ENCODE measurements at regions not wholly inside any gene's neighbourhood (a gene's known extent, or its start where the extent isn't known, plus 50 kb on each side); places are given as distances from the start of the nearest gene placed in this dataset.
"Not testable (repeated sequence)": the region's sequence is repeated elsewhere in the genome, so short reads cannot be mapped to it uniquely, and the experiment has no call there.

DNA sequence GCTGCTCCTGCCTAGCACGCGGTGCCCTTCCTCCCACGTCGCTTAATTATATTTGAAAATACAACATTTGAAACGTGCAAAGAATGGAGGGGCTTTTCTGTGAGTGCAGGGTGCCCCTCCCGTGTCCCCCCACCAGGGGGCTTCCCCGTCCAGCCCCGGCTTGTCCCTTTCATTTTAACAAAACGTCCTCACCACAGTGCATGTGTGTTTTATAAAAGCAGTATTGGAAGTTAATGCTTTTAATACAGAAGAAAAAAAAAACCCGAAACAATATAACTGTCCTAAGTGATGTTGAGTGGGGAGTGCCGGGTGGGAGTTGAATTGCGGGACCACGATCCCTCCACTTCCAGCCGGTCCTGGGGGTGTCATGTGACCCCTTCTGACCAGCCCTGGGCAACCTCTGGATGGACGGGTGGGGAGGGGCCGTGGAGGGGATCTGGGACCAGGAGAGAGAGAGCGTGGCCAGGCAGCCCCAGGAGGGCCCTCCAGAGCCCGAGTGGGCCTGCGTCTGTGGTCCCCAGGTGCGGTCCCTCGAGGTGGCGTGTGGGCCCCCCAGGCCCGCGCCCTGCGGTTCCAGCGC is 155.3 kb downstream of the TMEM121 start:
- not testable (repeated sequence) for H3K4me3 ChIP-seq (ENCODE audit: low read length); H3K4me1 ChIP-seq (ENCODE audit: insufficient read depth, low read length); H3K27me3 ChIP-seq (ENCODE audit: insufficient read depth, low read length); H3K9me3 ChIP-seq (ENCODE audit: low read depth, low read length)

DNA sequence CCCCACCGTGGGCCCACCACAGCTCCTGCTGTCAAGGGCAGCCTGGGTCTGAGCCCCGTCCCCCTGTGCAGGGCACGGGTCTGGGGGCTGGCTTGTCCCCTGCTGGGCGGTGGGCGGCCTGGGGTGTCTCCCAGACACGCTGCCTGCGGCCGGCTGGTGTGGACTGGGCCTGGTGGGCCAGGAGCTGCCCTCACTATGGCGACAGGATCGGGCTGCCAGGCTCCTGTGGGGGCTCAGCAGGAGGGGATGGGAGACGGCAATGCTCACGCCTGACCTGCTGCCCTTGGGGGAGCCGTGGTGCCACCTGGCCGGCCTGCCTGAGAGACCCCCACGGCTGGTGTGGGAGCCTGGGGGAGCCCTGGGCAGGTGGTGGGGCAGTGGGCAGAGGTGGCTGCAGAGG is 156.1 kb downstream of the TMEM121 start:
- H3K4me3 ChIP-seq (ENCODE audit: low read length); H3K4me1 ChIP-seq (ENCODE audit: insufficient read depth, low read length); H3K9me3 ChIP-seq (ENCODE audit: low read depth, low read length); H3K27me3 ChIP-seq (ENCODE audit: insufficient read depth, low read length): not testable (repeated sequence)

DNA sequence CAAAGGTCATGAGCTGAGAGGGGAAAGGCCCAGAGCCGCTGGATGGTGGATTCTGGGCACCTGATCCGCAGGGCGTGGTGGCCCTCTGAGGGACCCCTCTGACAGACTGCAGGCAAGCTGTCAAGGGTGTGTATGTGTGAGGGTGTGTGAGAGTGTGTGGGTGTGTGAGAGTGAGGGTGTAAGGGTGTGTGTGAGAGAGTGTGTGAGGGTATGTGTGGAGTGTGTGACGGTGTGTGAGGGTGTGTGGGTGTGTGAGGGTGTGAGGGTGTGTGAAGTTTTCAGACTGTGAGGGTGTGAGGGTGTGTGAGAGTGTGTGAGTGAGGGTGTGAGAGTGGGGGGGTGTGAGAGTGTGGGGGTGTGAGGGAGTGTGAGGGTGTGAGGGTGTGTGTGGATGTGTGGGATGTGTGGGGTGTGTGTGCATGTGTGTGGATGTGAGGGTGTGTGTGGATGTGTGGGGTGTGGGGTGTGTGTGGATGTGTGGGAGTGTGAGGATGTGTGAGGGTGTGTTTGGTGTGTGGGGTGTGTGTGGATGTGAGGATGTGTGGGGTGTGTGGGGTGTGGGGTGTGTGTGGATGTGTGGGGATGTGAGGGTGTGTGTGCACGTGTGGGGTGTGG is 156.7 kb downstream of the TMEM121 start:
- no peak overlapping the region for H3K4me3 ChIP-seq (ENCODE audit: low read length)
- H3K27me3 ChIP-seq (ENCODE audit: insufficient read depth, low read length), result no peaks in the 10 kb centered on the region
- no peaks in the 10 kb centered on the region for H3K4me1 ChIP-seq (ENCODE audit: insufficient read depth, low read length)
- H3K9me3 ChIP-seq (ENCODE audit: low read depth, low read length), result no peaks in the 10 kb centered on the region

DNA sequence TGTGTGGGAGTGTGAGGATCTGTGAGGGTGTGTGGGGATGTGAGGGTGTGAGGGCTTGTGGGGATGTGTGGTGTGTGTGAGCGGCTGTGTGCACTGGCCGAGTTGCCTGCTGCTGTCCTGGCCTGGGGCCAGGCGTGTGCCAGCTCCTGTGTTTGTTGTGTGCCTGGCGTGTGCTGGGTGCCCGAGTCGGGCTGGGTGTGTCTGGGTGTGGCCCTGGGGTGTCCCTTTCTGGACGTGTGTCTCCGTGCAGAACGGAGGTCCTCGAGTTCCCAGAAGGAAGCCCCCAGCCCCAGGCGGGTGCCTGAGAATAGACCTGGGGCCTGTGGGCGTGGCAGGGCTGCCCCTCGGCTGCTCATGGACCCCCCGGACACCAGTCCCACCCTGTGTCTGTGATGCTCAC is 157.7 kb downstream of the TMEM121 start:
- H3K9me3 ChIP-seq (ENCODE audit: low read depth, low read length); H3K4me3 ChIP-seq (ENCODE audit: low read length); H3K27me3 ChIP-seq (ENCODE audit: insufficient read depth, low read length); H3K4me1 ChIP-seq (ENCODE audit: insufficient read depth, low read length): not testable (repeated sequence)

DNA sequence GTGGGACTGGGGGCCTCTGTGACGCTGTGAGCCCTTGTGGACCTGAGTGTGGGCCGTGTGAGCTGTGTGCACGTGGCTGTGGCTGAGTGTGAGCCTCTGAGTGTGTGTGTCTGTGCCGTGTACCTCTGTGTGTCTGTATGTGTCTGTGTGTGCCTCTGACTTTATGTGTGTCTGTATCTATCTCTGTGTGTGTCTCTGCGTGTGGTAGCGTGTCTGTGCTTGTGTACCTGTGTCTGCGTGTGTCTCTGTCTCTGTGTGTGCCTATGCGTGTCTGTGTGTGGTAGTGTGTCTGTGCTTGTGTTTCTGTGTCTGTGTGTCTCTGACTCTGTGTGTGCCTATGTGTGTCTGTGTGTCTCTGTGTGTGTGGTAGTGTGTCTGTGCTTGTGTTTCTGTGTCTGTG is 158.2 kb downstream of the TMEM121 start:
- not testable (repeated sequence) for H3K4me1 ChIP-seq (ENCODE audit: insufficient read depth, low read length); H3K9me3 ChIP-seq (ENCODE audit: low read depth, low read length); H3K4me3 ChIP-seq (ENCODE audit: low read length); H3K27me3 ChIP-seq (ENCODE audit: insufficient read depth, low read length)

DNA sequence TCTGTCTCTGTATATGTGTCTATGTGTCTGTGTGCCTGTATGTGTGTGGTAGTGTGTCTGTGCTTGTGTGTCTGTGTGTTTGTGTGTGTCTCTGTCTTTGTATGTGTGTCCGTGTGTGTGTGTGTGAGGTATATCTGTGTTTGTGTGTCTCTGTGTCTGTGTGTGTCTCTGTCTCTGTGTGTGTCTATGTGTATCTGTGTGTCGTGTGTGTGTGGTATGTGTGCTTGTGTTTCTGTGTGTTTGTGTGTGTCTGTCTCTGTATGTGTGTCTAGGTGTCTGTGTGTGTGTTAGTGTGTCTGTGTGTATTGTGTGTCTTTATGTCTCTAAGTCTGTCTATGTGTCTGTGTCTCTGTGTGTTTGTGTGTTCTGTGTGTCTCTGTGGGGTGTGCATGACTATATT is 158.6 kb downstream of the TMEM121 start:
- Histone ChIP-seq H3K9me3 (ENCODE audit: low read depth, low read length) (no peaks in the 10 kb centered on the region), H3K4me1 (ENCODE audit: insufficient read depth, low read length) (no peaks in the 10 kb centered on the region), H3K27me3 (ENCODE audit: insufficient read depth, low read length) (no peaks in the 10 kb centered on the region), H3K4me3 (ENCODE audit: low read length) (no peak overlapping the region)

DNA sequence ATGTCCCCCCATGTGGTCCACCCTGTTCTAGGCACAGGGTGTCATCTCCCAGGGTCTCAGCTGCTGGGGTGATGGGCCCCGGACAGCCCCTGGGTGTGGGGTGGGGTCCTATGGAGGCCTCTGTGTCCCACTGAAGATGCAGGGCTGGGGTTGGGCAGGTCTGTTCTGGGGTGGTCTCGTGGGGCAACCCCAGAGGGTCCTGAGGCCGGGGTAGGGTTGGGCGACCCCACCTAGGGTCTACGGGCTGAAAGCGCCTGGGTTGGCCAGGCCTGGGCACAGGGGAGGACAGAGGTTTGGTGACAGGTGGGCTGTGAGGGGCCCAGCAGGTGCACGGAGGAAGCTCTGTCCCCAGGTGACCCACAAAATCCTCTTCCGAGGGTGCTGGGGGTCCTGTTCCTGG is 159.2 kb downstream of the TMEM121 start:
- not testable (repeated sequence) for H3K27me3 ChIP-seq (ENCODE audit: insufficient read depth, low read length); H3K4me3 ChIP-seq (ENCODE audit: low read length); H3K9me3 ChIP-seq (ENCODE audit: low read depth, low read length); H3K4me1 ChIP-seq (ENCODE audit: insufficient read depth, low read length)

DNA sequence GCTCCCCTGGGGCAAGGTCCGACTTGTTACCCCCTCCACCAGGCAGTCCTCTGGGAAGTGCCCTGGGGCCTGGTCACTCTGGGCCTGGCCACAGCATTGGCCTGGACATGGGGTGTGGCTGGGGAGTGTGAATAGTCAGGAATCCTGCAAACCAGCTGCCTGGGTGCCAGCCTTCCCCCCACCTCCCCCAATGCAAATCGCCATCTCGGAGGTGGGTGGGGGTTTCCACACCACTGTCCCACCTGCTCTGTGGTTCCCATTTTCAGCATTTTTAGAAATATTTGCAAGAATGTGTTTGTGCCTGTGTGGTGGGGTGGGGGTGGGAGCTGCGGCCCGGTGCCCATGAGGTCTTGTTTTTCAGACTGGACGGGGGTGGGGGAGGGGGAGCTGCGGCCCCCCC is 159.7 kb downstream of the TMEM121 start:
- H3K27me3 ChIP-seq (ENCODE audit: insufficient read depth, low read length); H3K4me1 ChIP-seq (ENCODE audit: insufficient read depth, low read length); H3K4me3 ChIP-seq (ENCODE audit: low read length); H3K9me3 ChIP-seq (ENCODE audit: low read depth, low read length): not testable (repeated sequence)

DNA sequence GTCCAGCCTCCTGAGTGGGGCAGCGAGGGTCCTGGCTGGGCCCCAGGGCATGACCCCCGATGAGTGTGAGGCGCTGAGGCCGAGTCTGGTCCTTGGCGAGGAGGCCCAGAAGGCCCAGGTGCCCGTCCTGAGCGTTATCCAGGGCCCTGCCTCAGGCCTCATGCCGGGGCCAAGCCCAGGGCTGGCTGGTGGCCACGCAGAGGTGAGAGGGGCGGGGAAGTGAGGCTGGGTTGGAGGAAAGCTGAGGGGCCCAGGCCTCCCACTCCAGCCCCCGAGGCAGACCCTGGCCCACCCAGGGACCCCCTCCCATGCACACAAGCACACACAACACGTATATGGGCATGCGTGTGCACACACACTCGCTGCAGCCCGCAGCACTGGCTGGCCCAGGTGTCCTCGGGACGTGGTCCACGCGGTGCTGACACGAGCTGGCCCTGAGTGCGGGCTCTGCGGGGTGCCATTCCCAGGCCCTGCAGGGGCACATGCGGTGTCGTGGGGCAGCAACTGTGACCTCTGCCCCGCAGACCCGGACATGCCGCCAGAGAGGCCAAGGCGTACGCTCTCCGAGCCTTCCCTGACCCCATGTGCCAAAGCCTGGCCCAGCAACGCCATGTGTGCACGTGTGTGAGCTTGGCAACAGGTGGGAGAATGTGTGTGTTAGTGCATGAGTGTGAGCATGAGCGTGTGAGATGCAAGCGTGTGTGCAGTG is 160.2 kb downstream of the TMEM121 start:
- H3K4me3 ChIP-seq (ENCODE audit: low read length); H3K4me1 ChIP-seq (ENCODE audit: insufficient read depth, low read length); H3K27me3 ChIP-seq (ENCODE audit: insufficient read depth, low read length); H3K9me3 ChIP-seq (ENCODE audit: low read depth, low read length): not testable (repeated sequence)

DNA sequence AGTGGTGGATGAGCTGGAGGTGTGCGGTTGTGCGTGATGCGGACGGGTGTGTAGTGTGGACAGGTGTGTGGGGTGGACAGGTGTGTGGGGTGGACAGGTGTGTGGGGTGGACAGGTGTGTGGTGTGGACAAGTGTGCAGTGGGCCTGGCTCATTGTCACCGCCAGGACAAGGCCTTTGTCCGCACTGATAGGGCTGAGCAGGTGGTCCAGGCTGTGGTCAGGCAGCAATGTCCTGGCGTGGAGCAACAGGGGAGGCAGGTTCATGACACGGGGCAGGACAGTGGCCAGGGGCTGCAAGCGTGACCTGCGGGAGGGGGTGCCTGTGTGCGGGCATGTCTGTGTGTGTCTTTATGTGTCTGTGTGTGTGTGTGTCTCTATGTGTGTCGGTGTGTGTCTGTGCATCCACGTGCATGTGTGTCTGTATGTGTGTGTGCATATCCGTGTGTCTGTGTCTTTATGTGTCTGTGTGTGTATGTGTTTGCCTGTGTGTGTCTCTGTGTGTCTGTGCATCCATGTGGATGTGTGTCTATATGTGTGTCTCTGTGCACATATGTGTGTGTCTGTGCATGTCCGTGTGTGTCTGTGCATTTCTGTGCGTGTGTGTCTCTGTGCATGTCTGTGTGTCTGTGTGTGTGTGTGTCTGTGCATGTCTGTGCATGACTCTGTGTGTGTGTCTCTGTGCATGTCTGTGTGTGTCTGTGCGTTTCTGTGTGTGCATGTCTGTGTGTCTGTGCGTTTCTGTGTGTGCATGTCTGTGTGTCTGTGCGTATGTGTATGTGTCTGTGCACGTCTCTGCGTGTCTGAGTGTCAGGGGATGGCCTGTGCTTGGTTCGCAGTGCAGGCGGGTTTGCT is 161.0 kb downstream of the TMEM121 start:
- H3K27me3 ChIP-seq (ENCODE audit: insufficient read depth, low read length); H3K9me3 ChIP-seq (ENCODE audit: low read depth, low read length); H3K4me3 ChIP-seq (ENCODE audit: low read length); H3K4me1 ChIP-seq (ENCODE audit: insufficient read depth, low read length): not testable (repeated sequence)

DNA sequence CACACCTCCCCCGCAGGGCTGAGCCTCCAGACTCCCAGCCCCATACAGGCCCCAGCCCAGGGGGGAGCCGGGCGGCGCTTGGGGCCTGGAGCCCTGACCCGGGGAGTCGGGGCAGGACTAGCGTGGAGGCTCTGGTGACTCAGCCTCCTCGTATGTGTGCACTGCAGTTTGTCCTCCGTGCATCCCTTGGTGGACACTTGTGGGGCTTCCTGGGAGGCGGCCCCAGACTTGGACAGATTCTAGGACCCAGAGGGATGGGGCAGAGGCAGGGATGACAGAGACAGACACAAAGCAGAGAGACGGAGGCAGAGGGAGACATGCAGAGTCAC is 161.6 kb downstream of the TMEM121 start:
- not testable (repeated sequence) for H3K27me3 ChIP-seq (ENCODE audit: insufficient read depth, low read length); H3K4me1 ChIP-seq (ENCODE audit: insufficient read depth, low read length); H3K4me3 ChIP-seq (ENCODE audit: low read length); H3K9me3 ChIP-seq (ENCODE audit: low read depth, low read length)

DNA sequence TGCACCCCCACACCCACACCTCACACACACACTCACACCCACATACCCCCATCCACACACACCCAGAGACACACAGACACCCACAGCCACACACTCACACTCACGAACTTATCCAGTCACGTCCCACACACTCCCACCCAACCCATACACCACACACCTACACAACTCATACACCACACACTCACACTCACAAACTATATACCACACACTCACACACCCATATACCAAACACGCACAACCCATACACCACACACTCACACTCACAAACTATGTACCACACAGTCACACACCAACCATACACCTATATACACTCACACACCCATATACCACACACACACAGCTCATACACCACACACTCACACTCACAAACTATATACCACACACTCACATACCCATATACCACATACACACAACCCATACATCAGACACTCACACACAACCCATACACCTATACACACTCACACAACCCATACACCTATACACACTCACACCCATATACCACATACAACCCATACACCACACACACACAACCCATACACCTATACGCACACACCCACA is 162.4 kb downstream of the TMEM121 start:
- H3K9me3 ChIP-seq (ENCODE audit: low read depth, low read length); H3K4me3 ChIP-seq (ENCODE audit: low read length); H3K4me1 ChIP-seq (ENCODE audit: insufficient read depth, low read length); H3K27me3 ChIP-seq (ENCODE audit: insufficient read depth, low read length): not testable (repeated sequence)

DNA sequence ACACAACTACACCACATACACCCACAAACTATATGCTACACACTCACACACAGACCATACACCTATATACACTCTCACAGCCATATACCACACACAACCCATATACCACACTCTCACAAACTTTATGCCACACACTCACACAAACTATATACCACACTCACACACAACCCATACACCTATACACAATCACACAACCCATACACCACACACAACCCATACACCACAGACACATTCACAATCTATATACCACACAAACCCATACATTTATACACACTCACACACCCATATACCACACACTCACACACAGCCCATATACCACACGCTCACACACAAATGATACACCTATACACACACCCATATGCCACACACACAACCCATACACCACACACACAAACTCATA is 163.3 kb downstream of the TMEM121 start:
- Histone ChIP-seq H3K9me3 (ENCODE audit: low read depth, low read length) (no peaks in the 10 kb centered on the region), H3K4me3 (ENCODE audit: low read length) (no peak overlapping the region), H3K27me3 (ENCODE audit: insufficient read depth, low read length) (no peaks in the 10 kb centered on the region), H3K4me1 (ENCODE audit: insufficient read depth, low read length) (no peaks in the 10 kb centered on the region)

DNA sequence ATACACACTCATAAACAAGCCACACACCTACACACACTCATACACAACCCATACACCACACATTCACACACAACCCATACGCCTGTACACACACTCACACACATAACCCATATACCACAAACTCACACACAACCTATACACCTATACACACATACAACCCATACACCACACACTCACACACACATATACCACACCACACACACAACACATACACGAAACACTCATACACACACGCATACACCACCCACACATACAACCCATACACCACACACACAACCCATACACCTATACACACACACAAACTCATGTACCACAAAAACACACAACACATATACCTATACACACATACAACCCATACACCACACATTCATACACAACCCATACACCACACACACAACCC is 164.3 kb downstream of the TMEM121 start:
- no peaks in the 10 kb centered on the region for H3K27me3 ChIP-seq (ENCODE audit: insufficient read depth, low read length)
- no peak overlapping the region for H3K4me3 ChIP-seq (ENCODE audit: low read length)
- H3K4me1 ChIP-seq (ENCODE audit: insufficient read depth, low read length), result no peaks in the 10 kb centered on the region
- no peaks in the 10 kb centered on the region for H3K9me3 ChIP-seq (ENCODE audit: low read depth, low read length)

DNA sequence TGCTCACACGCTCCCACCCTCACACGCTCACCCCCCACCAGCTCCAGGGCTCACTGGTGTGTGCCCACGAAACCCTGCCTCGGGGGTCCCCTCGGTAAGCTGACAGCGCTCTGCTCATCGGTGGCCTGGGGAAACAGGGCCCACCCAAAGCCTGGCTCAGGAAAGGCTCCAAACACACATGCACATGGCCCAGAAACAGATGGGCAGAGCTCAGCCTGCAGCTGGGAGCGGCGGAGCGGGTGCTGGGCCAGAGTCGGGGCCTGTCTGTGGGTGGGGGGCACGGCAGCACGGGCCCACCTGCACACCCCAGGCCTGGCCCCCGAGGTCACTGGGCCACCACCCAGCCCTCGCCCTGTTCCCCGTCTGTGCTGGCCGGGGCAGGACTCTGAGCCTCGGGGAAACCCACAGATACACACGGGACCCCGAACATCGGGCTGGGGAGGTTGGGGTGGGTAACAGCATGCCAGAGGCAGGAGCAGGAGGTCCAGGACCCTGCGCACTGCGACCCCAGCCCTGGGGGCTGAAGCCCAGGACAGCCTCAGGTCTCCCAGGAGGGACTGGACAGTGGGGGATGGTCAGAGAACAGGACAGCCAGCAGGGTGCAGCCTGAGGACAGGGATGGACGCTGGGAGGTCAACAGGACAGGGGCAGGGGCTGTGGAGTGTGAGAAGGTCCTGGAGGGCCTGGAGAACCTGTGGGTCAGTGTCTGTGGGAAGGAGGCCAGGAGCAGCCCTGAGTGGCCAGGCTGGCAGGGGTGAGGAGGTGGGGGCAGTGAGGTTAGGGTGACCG is 165.1 kb downstream of the TMEM121 start:
- H3K9me3 ChIP-seq (ENCODE audit: low read depth, low read length); H3K4me1 ChIP-seq (ENCODE audit: insufficient read depth, low read length); H3K4me3 ChIP-seq (ENCODE audit: low read length); H3K27me3 ChIP-seq (ENCODE audit: insufficient read depth, low read length): not testable (repeated sequence)

All from mononuclear cell (primary cell).